ENCODE measurements at regions not wholly inside any gene's neighbourhood (a gene's known extent, or its start where the extent isn't known, plus 50 kb on each side); places are given as distances from the start of the nearest gene placed in this dataset.

- Histone ChIP-seq H3K9me2 (replicated peaks; ENCODE audit: control insufficient read depth, low read length) (no peaks in the 10 kb centered on the region), H3K79me2 (ENCODE audit: control insufficient read depth, low read length) (no peaks in the 10 kb centered on the region), H3K27me3 (ENCODE audit: control insufficient read depth, low read length) (peaks cover 2% of the 10 kb centered on the region), H3K9me3 (ENCODE audit: control insufficient read depth, insufficient read depth, low read length) (no peaks in the 10 kb centered on the region), H3K4me2 (ENCODE audit: low read length) (no peak overlapping the region), H4K20me1 (ENCODE audit: control insufficient read depth, insufficient read depth, low read depth, low read length) (no peaks in the 10 kb centered on the region), H3K27ac (ENCODE audit: low read depth, low read length) (no peak overlapping the region), H3F3A (ENCODE audit: control insufficient read depth, insufficient read depth) (no peaks in the 10 kb centered on the region), H3K4me1 (ENCODE audit: control insufficient read depth, low read length) (no peaks in the 10 kb centered on the region), H3K36me3 (ENCODE audit: control insufficient read depth, low read length) (no peaks in the 10 kb centered on the region), H3K4me3 (ENCODE audit: low read length) (no peak overlapping the region)
- TF ChIP-seq EZH2phosphoT487 (IDR thresholded peaks at IDR 0.05; ENCODE audit: borderline replicate concordance, low read length) (no peak), CTCF (IDR thresholded peaks at IDR 0.05; ENCODE audit: low read depth, low read length, poor library complexity, severe bottlenecking) (no peak)
These were observed 122.8 kb upstream of the NOCT start for GRCh38 chr4:138892483-138893407.

DNA sequence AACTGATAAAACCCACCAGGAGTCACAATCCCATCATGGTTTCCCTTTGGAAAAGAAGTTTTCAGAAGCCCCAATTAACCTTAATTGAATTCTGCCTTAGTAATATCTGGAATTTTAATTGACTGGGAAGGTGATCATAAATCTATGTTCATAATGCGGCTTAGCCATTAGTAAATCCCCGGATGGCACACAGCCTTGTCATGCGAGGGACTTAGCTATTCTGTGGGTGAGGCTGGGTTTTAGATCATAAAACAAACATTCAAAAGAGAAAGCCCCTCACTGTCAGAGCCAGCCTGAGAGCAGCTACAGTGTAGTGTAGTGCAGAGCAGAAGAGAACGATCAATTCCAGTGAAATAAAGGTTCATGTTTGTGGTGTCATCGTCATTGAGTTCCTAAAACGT, 124.0 kb upstream of the NOCT start:
- no peaks in the 10 kb centered on the region for H3K9me2 ChIP-seq (replicated peaks; ENCODE audit: control insufficient read depth, low read length)
- no peaks in the 10 kb centered on the region for H4K20me1 ChIP-seq (ENCODE audit: control insufficient read depth, insufficient read depth, low read depth, low read length)
- no peaks in the 10 kb centered on the region; the same call in 1 of the 2 replicates for H3K27me3 ChIP-seq (ENCODE audit: control insufficient read depth, low read length)
- H3K4me3 ChIP-seq (ENCODE audit: low read length): no peak overlapping the region
- H3K9me3 ChIP-seq (ENCODE audit: control insufficient read depth, insufficient read depth, low read length): no peaks in the 10 kb centered on the region
- no peaks in the 10 kb centered on the region for H3K36me3 ChIP-seq (ENCODE audit: control insufficient read depth, low read length)
- H3K79me2 ChIP-seq (ENCODE audit: control insufficient read depth, low read length): no peaks in the 10 kb centered on the region
- H3K4me2 ChIP-seq (ENCODE audit: low read length): no peak overlapping the region
- no peaks in the 10 kb centered on the region for H3F3A ChIP-seq (ENCODE audit: control insufficient read depth, insufficient read depth)
- TF ChIP-seq CTCF (IDR thresholded peaks at IDR 0.05; ENCODE audit: low read depth, low read length, poor library complexity, severe bottlenecking): no peak
- TF ChIP-seq EZH2phosphoT487 (IDR thresholded peaks at IDR 0.05; ENCODE audit: borderline replicate concordance, low read length): no peak
- H3K27ac ChIP-seq (ENCODE audit: low read depth, low read length): no peak overlapping the region
- no peaks in the 10 kb centered on the region for H3K4me1 ChIP-seq (ENCODE audit: control insufficient read depth, low read length)

DNA sequence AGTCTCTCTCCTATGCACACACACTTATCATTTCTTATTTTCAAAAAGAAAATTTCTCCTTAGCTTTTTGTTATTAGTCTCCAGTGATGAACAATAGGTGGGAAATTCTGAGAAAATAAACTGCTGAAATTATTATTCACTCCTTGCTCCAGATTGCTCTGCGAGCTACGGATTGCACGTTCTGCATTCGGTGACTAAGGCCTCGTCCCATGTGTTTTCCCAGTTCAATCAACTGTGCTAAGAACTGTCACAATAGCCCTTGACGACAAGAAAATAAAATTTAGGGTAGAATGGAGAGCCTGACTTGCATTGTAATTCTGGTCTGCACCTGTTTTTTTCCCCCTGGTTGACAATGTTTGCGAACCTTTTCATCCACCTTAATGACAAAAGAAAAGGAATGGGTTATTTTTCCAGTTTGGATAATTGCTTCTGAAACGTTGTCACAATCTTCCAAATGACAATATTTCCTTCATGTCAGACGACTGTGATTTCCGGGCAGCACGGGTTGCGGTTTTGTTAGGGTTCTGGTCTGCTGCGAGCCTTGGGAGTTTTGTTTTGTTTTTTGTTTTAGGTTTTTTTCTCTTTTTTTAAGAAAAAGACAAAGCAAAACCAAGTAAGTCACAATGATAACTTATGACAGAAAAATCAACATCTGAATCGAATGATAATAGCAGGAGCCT, 124.5 kb upstream of the NOCT start:
- Histone ChIP-seq H3F3A (ENCODE audit: control insufficient read depth, insufficient read depth) (no peaks in the 10 kb centered on the region), H4K20me1 (ENCODE audit: control insufficient read depth, insufficient read depth, low read depth, low read length) (no peaks in the 10 kb centered on the region), H3K9me2 (replicated peaks; ENCODE audit: control insufficient read depth, low read length) (no peaks in the 10 kb centered on the region), H3K27ac (ENCODE audit: low read depth, low read length) (no peak overlapping the region), H3K4me2 (ENCODE audit: low read length) (no peak overlapping the region), H3K36me3 (ENCODE audit: control insufficient read depth, low read length) (no peaks in the 10 kb centered on the region), H3K4me1 (ENCODE audit: control insufficient read depth, low read length) (no peaks in the 10 kb centered on the region), H3K79me2 (ENCODE audit: control insufficient read depth, low read length) (no peaks in the 10 kb centered on the region), H3K9me3 (ENCODE audit: control insufficient read depth, insufficient read depth, low read length) (no peaks in the 10 kb centered on the region), H3K27me3 (ENCODE audit: control insufficient read depth, low read length) (no peaks in the 10 kb centered on the region; the same call in 1 of the 2 replicates), H3K4me3 (ENCODE audit: low read length) (no peak overlapping the region)
- TF ChIP-seq CTCF (IDR thresholded peaks at IDR 0.05; ENCODE audit: low read depth, low read length, poor library complexity, severe bottlenecking): no peak

Measured in DOHH2 (cell line).